Jurkat, Clone E6-1 (cell line): ENCODE measurements at regions not wholly inside any gene's neighbourhood (a gene's known extent, or its start where the extent isn't known, plus 50 kb on each side); places are given as distances from the start of the nearest gene placed in this dataset.

Source experiments
- DNase-seq: peaks from one replicate; pipeline ENCODE4 v3.0.0-alpha.2; 2011; ENCODE audit warnings: low read depth, low spot score
- H3K4me3 ChIP-seq: 2 replicates; pipeline ENCODE4 v1.5.1; 2011; ENCODE audit warnings: mild to moderate bottlenecking, low read length, control low read depth, moderate library complexity

GRCh38 chr11:81449588-81450156 lies 1284.0 kb downstream of the FAM181B start:
- DNase-seq, result no peak
- H3K4me3 ChIP-seq, result no peak overlapping the region

DNA sequence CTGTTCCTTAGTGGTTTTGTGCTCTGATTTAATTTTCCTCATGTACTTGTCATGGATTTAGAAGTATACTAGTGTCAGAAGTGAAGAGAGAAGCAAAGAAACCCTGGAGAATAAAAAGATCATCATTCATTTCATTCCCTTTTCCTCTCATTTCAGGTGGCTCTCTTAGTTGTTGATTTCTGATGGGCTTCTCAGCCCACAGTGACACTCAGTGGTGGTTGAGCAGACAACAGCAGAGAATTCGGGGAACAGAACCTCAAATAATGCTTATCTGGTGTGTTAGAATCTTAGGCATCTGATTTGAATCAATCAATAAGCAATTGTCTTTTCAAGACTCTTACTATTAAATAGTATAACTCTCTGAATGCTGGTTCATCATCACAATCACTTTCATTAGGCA lies 1289.4 kb downstream of the FAM181B start:
- no peak overlapping the region for H3K4me3 ChIP-seq
- no peak for DNase-seq

- no peak for DNase-seq
Observed at GRCh38 chr11:81432333-81432732, 1301.3 kb downstream of the FAM181B start.

GRCh38 chr11:81424822-81425221 lies 1308.8 kb downstream of the FAM181B start:
- H3K4me3 ChIP-seq, result no peak overlapping the region
- no peak for DNase-seq

More at GRCh38 chr11:81432333-81432732, 1301.3 kb downstream of the FAM181B start:
- no peak overlapping the region for H3K4me3 ChIP-seq

GRCh38 chr11:81422402-81422801 lies 1311.3 kb downstream of the FAM181B start:
- DNase-seq, result no peak
- no peak overlapping the region for H3K4me3 ChIP-seq

DNA sequence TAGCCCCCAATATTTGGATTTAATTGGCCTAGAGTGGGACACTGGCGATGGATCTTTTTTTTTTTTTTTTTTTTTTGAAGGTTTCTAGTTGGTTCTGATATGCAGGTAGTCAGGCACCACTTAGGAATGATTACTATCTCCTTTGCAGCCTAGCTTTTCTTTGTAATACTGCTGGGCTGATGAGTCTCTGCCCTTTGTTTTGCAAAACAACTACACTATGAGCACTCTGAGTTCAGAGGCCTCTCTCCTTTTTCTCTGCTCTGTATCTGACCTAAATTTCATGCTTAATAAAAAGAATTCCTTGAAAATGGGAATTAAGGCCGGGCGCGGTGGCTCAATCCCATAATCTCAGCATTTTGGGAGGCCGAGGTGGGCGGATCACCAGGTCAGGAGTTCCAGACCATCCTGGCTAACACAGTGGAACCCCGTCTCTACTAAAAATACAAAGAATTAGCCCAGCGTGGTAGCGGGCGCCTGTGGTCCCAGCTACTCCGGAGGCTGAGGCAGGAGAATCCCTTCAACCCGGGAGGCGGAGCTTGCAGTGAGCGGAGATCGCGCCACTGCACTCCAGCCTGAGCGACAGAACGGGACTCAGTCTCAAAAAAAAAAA lies 1312.3 kb downstream of the FAM181B start:
- no peak for DNase-seq
- H3K4me3 ChIP-seq, result no peak overlapping the region

GRCh38 chr11:81420668-81421250 lies 1312.9 kb downstream of the FAM181B start:
- H3K4me3 ChIP-seq, result no peak overlapping the region
- no peak for DNase-seq

- DNase-seq, result no peak
- no peak overlapping the region for H3K4me3 ChIP-seq
Observed at GRCh38 chr11:81397316-81397715, 1336.3 kb downstream of the FAM181B start.

DNA sequence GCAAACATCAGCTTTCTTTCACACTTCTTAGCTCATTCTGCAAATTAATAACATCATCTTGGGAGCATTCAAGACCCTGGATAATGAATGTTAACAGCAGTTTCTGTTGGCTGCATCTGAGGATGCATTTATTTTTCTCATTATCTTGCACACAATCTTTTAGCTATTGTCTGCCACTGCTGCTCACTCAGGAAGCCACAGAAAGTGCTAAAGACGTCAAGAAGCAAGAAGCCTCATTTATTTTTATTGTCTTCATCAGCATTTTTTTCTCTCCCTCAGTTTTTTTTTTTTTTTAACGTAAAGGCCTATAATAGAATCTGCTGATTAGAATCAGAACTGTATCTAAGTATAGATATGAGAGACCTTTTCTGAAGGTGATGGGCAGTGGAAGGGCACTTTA lies 1339.4 kb downstream of the FAM181B start:
- no peak overlapping the region for H3K4me3 ChIP-seq

DNA sequence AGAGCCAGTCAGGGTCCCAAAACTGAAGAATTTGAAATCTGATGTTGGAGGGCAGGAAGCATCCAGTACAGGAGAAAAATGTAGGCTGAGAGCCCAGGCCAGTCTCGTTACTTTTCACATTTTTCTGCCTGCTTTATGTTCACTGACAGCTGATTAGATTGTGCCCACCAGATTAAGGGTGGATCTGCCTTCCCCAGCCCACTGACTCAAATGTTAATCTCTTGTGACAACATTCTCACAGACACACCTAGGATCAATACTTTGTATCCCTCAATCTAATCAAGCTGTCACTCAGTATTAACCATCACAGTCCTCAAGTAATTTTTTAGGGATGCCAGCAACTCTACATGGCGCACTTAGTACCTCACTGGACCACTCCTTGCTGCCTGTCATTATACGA lies 1345.3 kb downstream of the FAM181B start:
- DNase-seq, result no peak
- no peak overlapping the region for H3K4me3 ChIP-seq

More for the DNA sequence above, 1339.4 kb downstream of the FAM181B start:
- no peak for DNase-seq

DNA sequence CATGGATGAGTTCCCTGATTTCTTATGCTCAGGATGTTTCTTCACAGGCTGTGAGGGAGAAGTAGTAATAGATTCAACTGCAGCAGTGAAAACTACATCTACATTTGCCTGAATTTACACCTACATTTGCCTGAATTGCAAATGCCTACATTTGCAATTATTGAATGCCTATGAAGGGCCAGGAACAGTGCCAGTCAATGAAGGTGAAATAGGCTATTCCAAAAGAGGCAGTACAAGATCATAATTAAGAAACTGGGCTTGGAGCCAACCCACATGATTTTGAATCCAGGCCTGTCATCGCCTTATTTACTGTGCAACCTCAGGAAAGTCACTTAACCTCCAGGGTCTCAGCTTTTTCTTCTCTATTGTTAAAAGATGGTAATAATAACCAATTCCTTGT lies 1353.3 kb downstream of the FAM181B start:
- no peak for DNase-seq
- H3K4me3 ChIP-seq, result no peak overlapping the region

DNA sequence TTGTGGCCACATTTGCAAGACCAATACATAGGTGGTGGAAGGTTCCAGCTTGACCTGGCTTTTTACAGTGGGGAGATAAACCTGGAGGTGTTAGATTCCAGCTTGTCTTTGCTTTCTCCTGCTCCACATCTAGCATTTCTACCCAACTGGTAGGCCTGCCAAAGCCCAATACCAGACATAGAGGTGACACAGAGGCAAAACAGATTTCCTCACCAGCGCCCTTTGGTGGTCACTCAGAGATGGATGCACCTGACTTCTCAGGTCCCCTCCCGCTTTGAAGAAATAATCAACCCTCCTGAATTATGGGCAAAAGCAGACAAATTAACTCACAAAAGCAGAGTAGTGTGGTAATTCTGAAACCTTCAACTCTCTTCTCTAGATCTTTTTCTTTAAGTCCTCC lies 1356.2 kb downstream of the FAM181B start:
- H3K4me3 ChIP-seq, result no peak overlapping the region
- DNase-seq, result no peak

DNA sequence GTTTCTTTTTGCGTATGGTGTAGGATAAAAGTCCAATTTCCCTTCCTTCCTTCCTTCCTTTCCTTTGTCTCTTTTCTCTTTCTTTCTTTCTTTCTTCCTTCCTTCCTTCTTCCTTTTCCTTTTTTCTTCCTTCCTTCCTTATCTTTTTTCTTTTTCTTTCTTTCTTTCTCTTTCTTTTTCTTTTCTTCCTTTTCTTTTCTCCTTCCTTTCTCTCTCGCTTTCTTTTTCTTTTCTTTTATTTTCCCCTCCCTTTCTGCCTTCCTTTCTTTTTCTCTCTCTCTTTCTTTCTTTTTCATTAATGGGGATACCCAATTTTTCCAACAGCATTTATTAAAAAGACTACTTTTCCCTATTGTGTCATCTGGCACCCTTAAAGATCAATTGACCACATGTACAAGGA lies 1359.7 kb downstream of the FAM181B start:
- no peak overlapping the region for H3K4me3 ChIP-seq

GRCh38 chr11:81368192-81368591 lies 1365.5 kb downstream of the FAM181B start:
- no peak for DNase-seq
- no peak overlapping the region for H3K4me3 ChIP-seq

More for the DNA sequence above, 1359.7 kb downstream of the FAM181B start:
- DNase-seq, result no peak

DNA sequence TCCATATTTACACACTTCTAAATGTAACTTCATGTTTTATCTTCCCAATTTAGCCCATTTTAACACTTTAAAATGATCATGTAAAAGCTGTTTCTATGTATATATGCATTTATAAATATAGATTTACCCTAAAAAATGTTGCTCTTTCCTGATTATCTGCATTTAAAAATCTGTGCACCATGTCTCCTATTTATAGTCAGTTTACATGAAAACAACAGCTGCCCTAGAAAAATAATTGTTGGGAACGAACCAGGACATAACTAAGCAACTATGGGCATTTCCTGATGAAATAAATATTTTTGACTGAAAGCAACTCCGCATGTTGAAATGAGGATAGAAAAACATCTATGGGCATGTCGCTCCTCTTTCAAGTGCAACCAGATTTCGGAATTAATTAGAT lies 1368.2 kb downstream of the FAM181B start:
- DNase-seq, result no peak
- no peak overlapping the region for H3K4me3 ChIP-seq

GRCh38 chr11:81359476-81359875 lies 1374.2 kb downstream of the FAM181B start:
- H3K4me3 ChIP-seq, result no peak overlapping the region
- DNase-seq, result no peak

GRCh38 chr11:81345609-81346008 lies 1388.1 kb downstream of the FAM181B start:
- no peak overlapping the region for H3K4me3 ChIP-seq
- DNase-seq, result no peak

DNA sequence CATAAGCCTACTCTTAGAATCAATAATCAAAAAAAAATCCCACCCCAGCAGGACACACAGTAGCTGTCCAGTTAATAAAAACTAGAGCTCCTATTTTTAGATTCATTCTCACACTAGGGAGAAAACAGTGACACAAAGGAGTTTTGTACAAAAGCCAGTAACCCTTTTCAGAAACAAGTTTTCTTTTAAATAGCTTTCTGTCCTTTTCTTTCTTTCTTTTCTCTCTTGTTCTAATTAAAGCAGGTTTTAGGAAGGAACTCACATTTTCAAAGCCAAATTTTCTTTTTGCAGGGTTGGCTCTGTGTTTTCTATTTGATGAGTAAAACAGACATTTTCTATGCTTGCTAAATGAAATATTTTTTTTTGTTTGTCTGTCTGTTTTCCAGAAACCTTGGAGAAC lies 1390.7 kb downstream of the FAM181B start:
- no peak overlapping the region for H3K4me3 ChIP-seq
- no peak for DNase-seq

GRCh38 chr11:81340225-81340624 lies 1393.4 kb downstream of the FAM181B start:
- no peak for DNase-seq
- no peak overlapping the region for H3K4me3 ChIP-seq

DNA sequence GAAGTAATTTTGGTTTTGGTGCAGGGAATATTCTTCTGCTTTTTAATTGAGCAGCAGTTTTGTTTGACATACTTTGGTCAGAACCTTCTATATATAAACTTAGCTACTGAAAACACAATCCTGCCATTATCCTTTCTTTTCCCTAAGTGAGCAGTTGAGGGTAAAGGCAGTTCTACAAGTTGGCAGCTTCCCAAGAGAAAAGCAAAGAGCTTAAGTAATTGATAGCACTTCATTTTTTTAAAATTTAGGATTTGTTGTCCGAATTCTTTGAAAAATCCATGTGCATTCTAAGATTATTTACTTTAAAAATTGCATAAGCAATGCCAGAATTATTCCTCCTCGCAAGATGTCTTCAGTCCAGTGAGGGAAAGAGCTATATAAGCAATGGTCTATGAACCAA lies 1394.1 kb downstream of the FAM181B start:
- H3K4me3 ChIP-seq, result no peak overlapping the region
- DNase-seq, result no peak

- H3K4me3 ChIP-seq, result no peak overlapping the region
- no peak for DNase-seq
Observed at GRCh38 chr11:81337756-81338155, 1395.9 kb downstream of the FAM181B start.
